ENCODE measurements at regions not wholly inside any gene's neighbourhood (a gene's known extent, or its start where the extent isn't known, plus 50 kb on each side); places are given as distances from the start of the nearest gene placed in this dataset.

- no peaks in the 10 kb centered on the region for H3K36me3 Mint-ChIP-seq
- H3K4me1 Mint-ChIP-seq = no peaks in the 10 kb centered on the region
- H3K4me3 Mint-ChIP-seq = no peak overlapping the region
- H3K9me3 Mint-ChIP-seq = no peaks in the 10 kb centered on the region
- peaks cover 29% of the 10 kb centered on the region for H3K27me3 Mint-ChIP-seq
- H3K27ac Mint-ChIP-seq = no peak overlapping the region
- no peak for DNase-seq
These were observed 362.6 kb downstream of the QKI start for GRCh38 chr6:163776906-163777686.

DNA sequence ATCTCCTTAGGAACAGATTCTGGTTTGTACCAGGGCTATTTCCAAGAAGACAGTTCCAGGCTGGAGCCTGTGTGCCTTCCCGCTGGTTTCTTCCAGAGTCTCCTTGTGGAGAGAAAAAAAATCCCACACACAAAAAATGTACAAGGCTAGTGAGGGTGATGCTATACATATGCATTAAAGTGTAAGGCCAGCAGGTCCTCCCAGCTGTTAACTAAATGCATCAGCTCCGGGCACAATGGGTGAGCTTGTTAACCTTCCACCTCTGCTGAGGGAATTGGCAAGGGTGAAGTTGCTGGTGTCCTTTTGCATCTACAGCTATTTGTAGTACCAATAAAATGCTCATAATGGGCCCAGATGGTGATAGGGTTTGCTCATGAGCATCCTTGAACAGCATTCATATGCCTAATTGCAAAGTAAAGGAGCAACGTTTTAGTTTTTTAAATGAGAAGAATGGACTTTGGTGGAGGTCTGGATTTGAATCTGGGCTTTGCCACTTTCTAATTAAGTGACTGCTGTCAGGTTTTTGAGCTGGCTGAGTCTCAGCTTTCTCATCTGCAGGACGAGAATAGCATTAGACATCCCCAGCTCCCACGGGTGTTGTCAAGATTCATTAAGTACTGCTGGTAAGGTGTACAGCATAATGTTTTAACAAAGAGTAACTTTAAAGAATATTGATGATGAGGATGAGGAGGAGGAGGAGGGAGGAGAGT is 361.8 kb downstream of the QKI start:
- no peak for DNase-seq
- Mint-ChIP-seq H3K4me3 (no peak overlapping the region), H3K27me3 (peaks cover 29% of the 10 kb centered on the region), H3K4me1 (no peaks in the 10 kb centered on the region), H3K9me3 (no peaks in the 10 kb centered on the region), H3K27ac (no peak overlapping the region), H3K36me3 (no peaks in the 10 kb centered on the region)

DNA sequence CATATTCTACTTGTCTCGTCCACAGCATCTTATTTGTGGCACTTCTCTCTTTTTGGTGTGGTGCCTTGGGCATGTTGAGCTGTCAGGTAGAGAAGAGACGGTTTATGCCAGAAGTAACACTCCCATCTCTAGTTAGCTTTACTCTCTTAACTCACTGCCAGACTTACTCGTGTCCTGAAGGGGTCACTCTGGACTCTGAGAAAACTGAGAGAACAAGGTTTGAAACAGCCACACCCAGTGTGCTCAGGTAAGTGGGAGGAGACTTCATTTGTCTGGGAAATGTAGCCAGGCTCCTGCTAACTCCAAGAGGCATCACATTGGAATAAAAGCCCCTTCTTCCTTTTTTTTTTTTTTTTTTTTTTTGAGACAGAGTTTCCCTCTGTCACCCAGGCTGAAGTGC is 360.8 kb downstream of the QKI start:
- Mint-ChIP-seq H3K27me3 (peaks cover 24% of the 10 kb centered on the region), H3K4me3 (no peak overlapping the region), H3K27ac (no peak overlapping the region), H3K9me3 (no peaks in the 10 kb centered on the region), H3K4me1 (no peaks in the 10 kb centered on the region), H3K36me3 (no peaks in the 10 kb centered on the region)
- DNase-seq = no peak

DNA sequence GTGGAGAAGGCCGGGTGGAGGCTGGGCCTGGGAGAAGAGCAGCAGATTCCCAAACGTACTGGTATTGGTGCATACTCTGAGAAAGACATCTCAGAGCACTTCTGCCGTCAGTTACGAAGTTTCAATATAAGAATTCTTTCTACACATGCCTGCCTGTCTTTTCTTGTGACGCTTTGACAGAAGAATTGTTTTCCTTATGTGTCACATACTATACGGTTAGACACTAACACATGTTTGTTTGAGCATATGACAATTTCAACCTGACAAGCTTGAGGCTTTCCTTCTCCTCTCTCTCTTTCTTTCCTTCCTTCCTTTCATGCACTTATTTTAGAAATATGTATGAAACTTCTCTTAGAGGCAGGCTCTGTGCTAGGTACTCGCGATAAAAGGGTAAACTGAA is 360.0 kb downstream of the QKI start:
- DNase-seq = no peak
- no peak overlapping the region for H3K27ac Mint-ChIP-seq
- no peaks in the 10 kb centered on the region for H3K4me1 Mint-ChIP-seq
- no peaks in the 10 kb centered on the region for H3K36me3 Mint-ChIP-seq
- H3K9me3 Mint-ChIP-seq = no peaks in the 10 kb centered on the region
- H3K4me3 Mint-ChIP-seq = no peak overlapping the region
- H3K27me3 Mint-ChIP-seq = peaks cover 21% of the 10 kb centered on the region

GRCh38 chr6:163773646-163774045 is 359.1 kb downstream of the QKI start:
- Mint-ChIP-seq H3K36me3 (no peaks in the 10 kb centered on the region), H3K4me3 (no peak overlapping the region), H3K27me3 (peaks cover 18% of the 10 kb centered on the region), H3K4me1 (no peaks in the 10 kb centered on the region), H3K27ac (no peak overlapping the region), H3K9me3 (no peaks in the 10 kb centered on the region)
- no peak for DNase-seq

DNA sequence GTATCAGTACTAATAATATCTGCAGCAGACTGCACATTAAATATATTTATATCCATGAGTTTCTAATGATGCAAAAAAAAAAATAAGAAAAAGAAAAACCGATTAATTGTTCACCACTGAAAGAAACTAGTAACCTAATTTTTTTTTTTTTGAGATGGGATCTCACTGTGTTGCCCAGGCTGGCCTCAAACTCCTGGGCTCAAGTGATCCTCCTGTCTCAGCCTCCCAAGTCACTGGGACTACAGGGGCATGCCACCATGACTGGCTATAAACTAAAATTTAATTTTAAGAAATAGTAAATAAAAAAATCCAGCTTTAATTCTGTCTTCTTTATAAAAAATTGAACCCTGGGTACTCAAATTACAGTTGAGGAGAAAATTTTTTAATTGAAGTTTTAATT is 358.2 kb downstream of the QKI start:
- H3K4me3 Mint-ChIP-seq = no peak overlapping the region
- no peak overlapping the region for H3K27ac Mint-ChIP-seq
- H3K36me3 Mint-ChIP-seq = no peaks in the 10 kb centered on the region
- H3K27me3 Mint-ChIP-seq = peaks cover 15% of the 10 kb centered on the region
- H3K9me3 Mint-ChIP-seq = no peaks in the 10 kb centered on the region
- no peaks in the 10 kb centered on the region for H3K4me1 Mint-ChIP-seq
- no peak for DNase-seq

DNA sequence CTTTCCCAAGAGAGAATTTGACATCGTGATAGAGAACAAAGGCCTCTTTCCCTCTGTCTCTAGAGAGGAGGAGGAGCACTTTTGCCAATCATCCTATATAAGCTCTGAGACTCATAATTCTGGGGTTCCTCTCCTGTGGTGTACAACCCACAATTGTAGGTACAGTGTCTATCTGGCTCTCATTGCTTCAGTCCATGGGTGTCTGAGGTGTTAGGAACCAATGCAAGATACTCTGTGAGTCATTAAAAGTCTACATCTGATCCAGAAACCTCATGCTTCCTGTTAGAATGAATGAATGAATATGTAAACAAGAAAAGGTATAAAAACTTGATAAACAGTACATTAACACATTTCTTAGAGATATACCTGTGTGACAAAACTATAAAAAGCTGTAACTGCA is 356.7 kb downstream of the QKI start:
- H3K4me3 Mint-ChIP-seq = no peak overlapping the region
- H3K27me3 Mint-ChIP-seq = peaks cover 25% of the 10 kb centered on the region
- no peak overlapping the region for H3K27ac Mint-ChIP-seq
- H3K9me3 Mint-ChIP-seq = no peaks in the 10 kb centered on the region
- no peak for DNase-seq
- no peaks in the 10 kb centered on the region for H3K36me3 Mint-ChIP-seq
- H3K4me1 Mint-ChIP-seq = no peaks in the 10 kb centered on the region

- no peaks in the 10 kb centered on the region for H3K9me3 Mint-ChIP-seq
- peaks cover 30% of the 10 kb centered on the region for H3K27me3 Mint-ChIP-seq
- no peaks in the 10 kb centered on the region for H3K4me1 Mint-ChIP-seq
- no peak overlapping the region for H3K4me3 Mint-ChIP-seq
- H3K27ac Mint-ChIP-seq = no peak overlapping the region
- DNase-seq = no peak
- H3K36me3 Mint-ChIP-seq = no peaks in the 10 kb centered on the region
These were observed 354.4 kb downstream of the QKI start for GRCh38 chr6:163768905-163769304.

- no peak overlapping the region for H3K4me3 Mint-ChIP-seq
- no peaks in the 10 kb centered on the region for H3K9me3 Mint-ChIP-seq
- peaks cover 28% of the 10 kb centered on the region for H3K27me3 Mint-ChIP-seq
- H3K36me3 Mint-ChIP-seq = no peaks in the 10 kb centered on the region
- no peaks in the 10 kb centered on the region for H3K4me1 Mint-ChIP-seq
- no peak for DNase-seq
- no peak overlapping the region for H3K27ac Mint-ChIP-seq
These were observed 352.4 kb downstream of the QKI start for GRCh38 chr6:163766936-163767335.

DNA sequence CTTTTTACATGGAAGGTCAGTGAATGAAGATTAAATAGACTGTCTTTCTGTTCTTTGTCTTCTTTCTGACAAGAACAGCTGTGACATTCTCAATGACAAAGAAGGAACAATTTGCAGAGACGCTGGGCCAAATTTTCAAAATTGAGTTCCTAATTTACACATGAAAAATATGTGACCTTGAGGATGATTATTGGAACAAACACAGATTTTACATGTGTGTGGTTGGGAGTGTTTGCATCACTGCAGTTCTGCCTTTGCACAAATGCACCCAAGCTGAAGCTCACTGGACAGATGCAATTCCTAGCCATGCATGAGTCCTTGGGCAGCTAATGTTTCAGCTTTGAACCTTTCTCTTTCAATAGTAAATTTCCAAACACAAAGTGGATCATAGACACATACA is 350.8 kb downstream of the QKI start:
- Mint-ChIP-seq H3K4me3 (no peak overlapping the region), H3K36me3 (no peaks in the 10 kb centered on the region), H3K9me3 (no peaks in the 10 kb centered on the region), H3K4me1 (no peaks in the 10 kb centered on the region), H3K27me3 (peaks cover 32% of the 10 kb centered on the region), H3K27ac (no peak overlapping the region)
- no peak for DNase-seq

- H3K36me3 Mint-ChIP-seq = no peaks in the 10 kb centered on the region
- H3K9me3 Mint-ChIP-seq = no peaks in the 10 kb centered on the region
- H3K27me3 Mint-ChIP-seq = peaks cover 30% of the 10 kb centered on the region
- no peak overlapping the region for H3K27ac Mint-ChIP-seq
- H3K4me3 Mint-ChIP-seq = no peak overlapping the region
- H3K4me1 Mint-ChIP-seq = no peaks in the 10 kb centered on the region
- no peak for DNase-seq
These were observed 350.0 kb downstream of the QKI start for GRCh38 chr6:163764565-163764964.

- Mint-ChIP-seq H3K4me3 (no peak overlapping the region), H3K27me3 (peaks cover 24% of the 10 kb centered on the region), H3K9me3 (no peaks in the 10 kb centered on the region), H3K27ac (no peak overlapping the region), H3K36me3 (no peaks in the 10 kb centered on the region), H3K4me1 (no peaks in the 10 kb centered on the region)
- no peak for DNase-seq
These were observed 347.0 kb downstream of the QKI start for GRCh38 chr6:163761481-163761880.

DNA sequence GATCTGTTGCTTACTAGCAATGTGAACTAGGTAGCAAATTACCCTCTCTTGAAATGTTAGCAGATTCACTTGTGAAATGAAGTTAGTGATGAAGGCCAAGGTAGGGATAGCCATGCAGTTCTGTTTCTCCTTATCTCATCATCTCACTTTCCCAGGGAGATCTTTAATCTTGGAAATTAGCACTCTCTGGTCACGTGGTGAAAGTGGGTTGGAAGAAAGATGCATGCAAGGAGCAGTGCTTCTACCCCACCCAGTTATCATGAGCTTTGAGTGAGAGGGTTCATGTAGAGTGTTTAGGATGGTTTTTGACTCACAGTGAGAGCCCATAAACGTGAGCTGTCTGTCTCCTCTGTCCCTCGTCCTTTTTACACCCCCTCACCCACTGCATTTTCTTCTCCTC is 346.3 kb downstream of the QKI start:
- Mint-ChIP-seq H3K4me3 (no peak overlapping the region), H3K4me1 (no peaks in the 10 kb centered on the region), H3K9me3 (no peaks in the 10 kb centered on the region), H3K36me3 (no peaks in the 10 kb centered on the region), H3K27ac (no peak overlapping the region), H3K27me3 (peaks cover 18% of the 10 kb centered on the region)
- DNase-seq = no peak

GRCh38 chr6:163759542-163759941 is 345.0 kb downstream of the QKI start:
- DNase-seq = no peak
- no peaks in the 10 kb centered on the region for H3K4me1 Mint-ChIP-seq
- H3K4me3 Mint-ChIP-seq = no peak overlapping the region
- H3K36me3 Mint-ChIP-seq = no peaks in the 10 kb centered on the region
- peaks cover 1% of the 10 kb centered on the region for H3K9me3 Mint-ChIP-seq
- peaks cover 16% of the 10 kb centered on the region for H3K27me3 Mint-ChIP-seq
- H3K27ac Mint-ChIP-seq = no peak overlapping the region

DNA sequence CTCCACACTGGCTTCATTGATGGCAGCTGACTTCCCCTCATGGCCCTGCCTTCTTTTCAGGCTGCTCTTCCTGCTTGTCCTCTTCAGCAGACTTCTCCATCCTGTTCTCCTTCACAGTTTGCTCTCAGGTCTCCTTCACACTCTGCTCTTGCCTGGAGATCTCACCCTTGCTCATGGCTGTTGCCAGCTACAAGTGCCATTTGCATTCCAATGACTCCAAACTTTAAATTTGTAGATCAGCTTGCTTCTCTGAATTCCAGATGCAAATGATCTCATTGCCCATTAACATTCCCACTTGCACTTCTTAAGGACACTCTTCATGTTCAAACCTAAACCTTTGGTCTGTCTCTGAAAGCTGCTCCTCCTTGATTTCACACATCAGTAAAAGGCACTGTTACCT is 343.0 kb downstream of the QKI start:
- Mint-ChIP-seq H3K36me3 (peaks cover under 1% of the 10 kb centered on the region), H3K4me3 (no peak overlapping the region), H3K27ac (no peak overlapping the region), H3K27me3 (peaks cover 19% of the 10 kb centered on the region), H3K9me3 (peaks cover 3% of the 10 kb centered on the region), H3K4me1 (no peaks in the 10 kb centered on the region)
- no peak for DNase-seq

- H3K4me3 Mint-ChIP-seq = no peak overlapping the region
- peaks cover 3% of the 10 kb centered on the region for H3K36me3 Mint-ChIP-seq
- H3K27ac Mint-ChIP-seq = no peak overlapping the region
- H3K4me1 Mint-ChIP-seq = peaks cover 5% of the 10 kb centered on the region
- peaks cover 28% of the 10 kb centered on the region for H3K27me3 Mint-ChIP-seq
- H3K9me3 Mint-ChIP-seq = peaks cover 7% of the 10 kb centered on the region
- DNase-seq = no peak
These were observed 341.6 kb downstream of the QKI start for GRCh38 chr6:163756079-163756478.

Measured in activated naive CD8-positive, alpha-beta T cell treated with anti-CD3 and anti-CD28 coated beads for 36 hours (primary cell).